IMR-90 (cell line): ENCODE measurements at regions not wholly inside any gene's neighbourhood (a gene's known extent, or its start where the extent isn't known, plus 50 kb on each side); places are given as distances from the start of the nearest gene placed in this dataset.
A peak's percentile ranks its signal among the peaks of the same experiment; 100 is the strongest.

Experiments
- ATAC-seq: fragments of 200-7000 bp; cut with Tn5 transposase; 2 replicates; pipeline ENCODE4 v1.9.1; 2020; ENCODE audit warnings: low read depth, mild to moderate bottlenecking, moderate library complexity
- BruUV-seq: library from RNA; stranded (reverse); fragments of 400-500 nt; replicated peaks from 2 replicates; lab custom pipeline; 2021; lab: Mats Ljungman, UMichigan
- CTCF ChIA-PET: fragments of 300-600 bp; formaldehyde crosslinking; extraction: SDS; loops from one replicate; lab custom pipeline; 2021; ENCODE audit warnings: antibody characterized with exemption; lab: Yijun Ruan, JAX
- POLR2A ChIA-PET: fragments of 300-600 bp; sonication (Branson Sonifier 250); formaldehyde crosslinking; loops from one replicate; lab custom pipeline; 2022; ENCODE audit warnings: antibody characterized with exemption; ENCODE audit not compliant: unreplicated experiment; lab: Charles Lee
- DNase-seq: peaks from one replicate; pipeline ENCODE4 v3.0.0; 2013
- H2AFZ ChIP-seq: replicated peaks from 2 replicates; pipeline ENCODE3; 2013; ENCODE audit warnings: low read length, mild to moderate bottlenecking; ENCODE audit not compliant: poor library complexity
- H2AK5ac ChIP-seq: 2 replicates; pipeline ENCODE4 v1.6.1; 2013; ENCODE audit warnings: low read depth, low read length, inconsistent platforms
- H2AK9ac ChIP-seq: replicated peaks from 2 replicates; pipeline ENCODE3; 2013; ENCODE audit warnings: mild to moderate bottlenecking, low read depth, low read length, moderate library complexity; ENCODE audit not compliant: poor library complexity
- H2BK120ac ChIP-seq: 2 replicates; pipeline ENCODE4 v1.6.1; 2013; ENCODE audit warnings: low read depth, low read length, inconsistent platforms
- H2BK15ac ChIP-seq: 3 replicates; pipeline ENCODE4 v1.6.1; 2013; ENCODE audit warnings: low read depth, low read length, inconsistent platforms
- H2BK20ac ChIP-seq: 2 replicates; pipeline ENCODE4 v1.6.1; 2013; ENCODE audit warnings: low read depth, mild to moderate bottlenecking, inconsistent platforms, low read length, moderate library complexity
- H2BK5ac ChIP-seq: 2 replicates; pipeline ENCODE4 v1.6.1; 2013; ENCODE audit warnings: mild to moderate bottlenecking, low read depth, low read length, inconsistent platforms; ENCODE audit not compliant: poor library complexity, severe bottlenecking
- H3K14ac ChIP-seq: replicated peaks from 2 replicates; pipeline ENCODE4 v1.6.1; 2013; ENCODE audit warnings: low read depth, low read length, inconsistent platforms
- H3K18ac ChIP-seq: 2 replicates; pipeline ENCODE4 v1.6.1; 2013; ENCODE audit warnings: low read depth, low read length, control low read depth
- H3K23ac ChIP-seq: 2 replicates; pipeline ENCODE4 v1.6.1; 2013; ENCODE audit warnings: low read depth, low read length, inconsistent platforms
- H3K27ac ChIP-seq: 2 replicates; pipeline ENCODE4 v1.5.1; 2013; ENCODE audit warnings: mild to moderate bottlenecking, control low read depth, low read length; ENCODE audit not compliant: insufficient read depth
- H3K27me3 ChIP-seq: 2 replicates; pipeline ENCODE4 v1.6.1; 2013; ENCODE audit warnings: low read length; ENCODE audit not compliant: control insufficient read depth, insufficient read depth
- H3K36me3 ChIP-seq: 2 replicates; pipeline ENCODE4 v1.6.1; 2013; ENCODE audit warnings: low read length, mixed read lengths; ENCODE audit not compliant: control insufficient read depth, insufficient read depth
- H3K4ac ChIP-seq: 2 replicates; pipeline ENCODE4 v1.6.1; 2013; ENCODE audit warnings: low read depth, low read length, inconsistent platforms
- H3K4me1 ChIP-seq: 2 replicates; pipeline ENCODE4 v1.6.1; 2013; ENCODE audit warnings: low read length, mixed read lengths; ENCODE audit not compliant: control insufficient read depth, insufficient read depth
- H3K4me2 ChIP-seq: 2 replicates; pipeline ENCODE4 v1.6.1; 2013; ENCODE audit warnings: low read depth, mild to moderate bottlenecking, control low read depth, low read length, moderate library complexity
- H3K4me3 ChIP-seq: 2 replicates; pipeline ENCODE4 v1.5.1; 2013; ENCODE audit warnings: low read depth, mild to moderate bottlenecking, control low read depth, low read length, moderate library complexity; ENCODE audit not compliant: insufficient read depth
- H3K56ac ChIP-seq: 2 replicates; pipeline ENCODE4 v1.6.1; 2013; ENCODE audit warnings: low read length, inconsistent platforms; ENCODE audit not compliant: insufficient read depth; ENCODE audit errors: extremely low read depth
- H3K79me1 ChIP-seq, 2 experiments: 2 replicates each; pipeline ENCODE4 v1.6.1; 2013; ENCODE audit warnings: low read length in 2 of 2, inconsistent platforms in 1 of 2, low read depth in 1 of 2
- H3K9ac ChIP-seq: 2 replicates; pipeline ENCODE4 v1.6.1; 2013; ENCODE audit warnings: low read depth, low read length, control low read depth
- H3K9me1 ChIP-seq: 2 replicates; pipeline ENCODE4 v1.6.1; 2013; ENCODE audit warnings: low read length, inconsistent platforms; ENCODE audit not compliant: insufficient read depth
- H3K9me3 ChIP-seq: 2 replicates; pipeline ENCODE4 v1.6.1; 2013; ENCODE audit warnings: low read length; ENCODE audit not compliant: control insufficient read depth, insufficient read depth
- H4K20me1 ChIP-seq: 2 replicates; pipeline ENCODE4 v1.6.1; 2013; ENCODE audit warnings: low read length, inconsistent platforms; ENCODE audit not compliant: insufficient read depth
- H4K5ac ChIP-seq: 2 replicates; pipeline ENCODE4 v1.6.1; 2013; ENCODE audit warnings: mild to moderate bottlenecking, low read depth, low read length, control low read depth
- H4K8ac ChIP-seq, 2 experiments: 2 replicates each; pipeline ENCODE4 v1.6.1; 2013; ENCODE audit warnings: low read depth in 2 of 2, low read length in 2 of 2, control low read depth in 1 of 2, inconsistent platforms in 1 of 2
- H4K91ac ChIP-seq: 2 replicates; pipeline ENCODE4 v1.6.1; 2013; ENCODE audit warnings: low read depth, low read length, inconsistent platforms; ENCODE audit not compliant: insufficient read depth
- BHLHE40 ChIP-seq: fragments of 150-350 bp; IDR thresholded peaks from 2 replicates; pipeline ENCODE4 v1.6.1; 2016; ENCODE audit warnings: mild to moderate bottlenecking, low read depth, low read length
- WGBS, 2 experiments: methylation state at CpG; one replicate each; pipeline versions ENCODE4 v1.1.5 to v1.1.7; 2013; ENCODE audit warnings: missing lambda C conversion rate in 2 of 2; ENCODE audit not compliant: insufficient read length in 1 of 2; ENCODE audit errors: extremely low coverage in 2 of 2; 5-methylcytosine and 5-hydroxymethylcytosine counted together
- dilution Hi-C: fragments of 300-500 bp; cut with HindIII; formaldehyde crosslinking; loops from one replicate; pipeline ENCODE4 v1.14.3; 2018; ENCODE audit warnings: low sequenced_read_pairs; ENCODE audit not compliant: unreplicated experiment
- in situ Hi-C: fragments of 300-500 bp; cut with MboI; formaldehyde crosslinking; loops from 3 replicates; pipeline ENCODE4 v1.14.3; 2019; ENCODE audit warnings: low sequenced_read_pairs, inconsistent platforms, mixed read lengths
- intact Hi-C: fragments of 100-400 bp; cut with micrococcal nuclease; formaldehyde crosslinking; loops from 2 replicates; pipeline ENCODE4 v1.10.0; 2022

- Histone ChIP-seq H3K9ac (no peak overlapping the region), H3K56ac (no peak overlapping the region), H3K36me3 (no peaks in the 10 kb centered on the region), H3K27me3 (no peaks in the 10 kb centered on the region), H2BK120ac (peak overlapping the region; percentile 30), H3K9me3 (no peaks in the 10 kb centered on the region), H4K20me1 (no peaks in the 10 kb centered on the region), H2AFZ (no peak overlapping the region), H3K4me2 (no peak overlapping the region), H3K14ac (peak overlapping the region; percentile 29; the same call in 1 of the 2 replicates), H3K18ac (no peak overlapping the region), H4K5ac (peak overlapping the region; percentile 14; the same call in 1 of the 2 replicates), H3K9me1 (peaks cover 4% of the 10 kb centered on the region; the same call in 1 of the 2 replicates), H4K8ac (peak overlapping the region in 1 of 2 experiments; percentile 39; a peak in 2 of 4 replicates), H3K79me1 (no peaks in the 10 kb centered on the region), H3K4me3 (no peak overlapping the region), H3K27ac (no peak overlapping the region), H4K91ac (peak overlapping the region; percentile 64; the same call in 1 of the 2 replicates), H2BK20ac (peak overlapping the region; percentile 60; the same call in 1 of the 2 replicates), H3K4me1 (peaks cover 12% of the 10 kb centered on the region), H2AK9ac (no peak overlapping the region), H2BK15ac (peak overlapping the region; percentile 62; the same call in 2 of the 3 replicates), H2BK5ac (no peak overlapping the region), H3K4ac (peak overlapping the region; percentile 54), H2AK5ac (no peak overlapping the region; the same call in 1 of the 2 replicates), H3K23ac (no peak overlapping the region)
- DNase-seq (no peak), ATAC-seq (no peak)
- BruUV-seq: no TSS peak
- in situ Hi-C loops: no loop called here
- CTCF ChIA-PET: interaction anchor here (1.0 kb wide), 1 partner anchor 61 kb away, joined by 7 read pairs; no protein-coding TSS in a partner anchor
- intact Hi-C loops: no loop called here
- dilution Hi-C loops: no loop called here
- no peak for TF ChIP-seq BHLHE40
- POLR2A ChIA-PET: no interaction called here
- no CpG with 5 or more reads among the region's 3 CpGs for WGBS, 2 experiments
Observed at GRCh38 chr2:191614759-191615158, 63.2 kb upstream of the NABP1 start.
